GM19468 (cell line): ENCODE measurements at regions not wholly inside any gene's neighbourhood (a gene's known extent, or its start where the extent isn't known, plus 50 kb on each side); places are given as distances from the start of the nearest gene placed in this dataset.
"Not testable (repeated sequence)": the region's sequence is repeated elsewhere in the genome, so short reads cannot be mapped to it uniquely, and the experiment has no call there.

Source experiments
- ATAC-seq: cut with Tn5 transposase; IDR thresholded peaks from one replicate; pipeline ENCODE4 v1.9.1; 2021; ENCODE audit warnings: mild to moderate bottlenecking, moderate library complexity, moderate number of reproducible peaks; ENCODE audit not compliant: unreplicated experiment; ENCODE audit errors: extremely low read depth

GRCh38 chr3:23129817-23130216 lies 73.3 kb upstream of the UBE2E2 start:
- ATAC-seq: peak; percentile 46

GRCh38 chr3:23130406-23130805 lies 72.7 kb upstream of the UBE2E2 start:
- no peak for ATAC-seq

- ATAC-seq: no peak
Observed at GRCh38 chr3:23135026-23135785, 67.9 kb upstream of the UBE2E2 start.

- ATAC-seq: no peak
Observed at GRCh38 chr3:23136054-23136453, 67.1 kb upstream of the UBE2E2 start.

GRCh38 chr3:23144051-23144450 lies 59.1 kb upstream of the UBE2E2 start:
- ATAC-seq: not testable (repeated sequence)

GRCh38 chr3:23146163-23146562 lies 57.0 kb upstream of the UBE2E2 start:
- ATAC-seq: no peak

GRCh38 chr3:23152989-23153388 lies 50.1 kb upstream of the UBE2E2 start:
- ATAC-seq: no peak
